HG02763 (cell line): ENCODE measurements at regions not wholly inside any gene's neighbourhood (a gene's known extent, or its start where the extent isn't known, plus 50 kb on each side); places are given as distances from the start of the nearest gene placed in this dataset.

Source experiments
- ATAC-seq: cut with Tn5 transposase; IDR thresholded peaks from one replicate; pipeline ENCODE4 v1.9.1; 2021; ENCODE audit warnings: mild to moderate bottlenecking, moderate library complexity; ENCODE audit not compliant: unreplicated experiment

GRCh38 chr4:12242354-12242753 lies 813.7 kb upstream of the HS3ST1 start:
- ATAC-seq, result no peak

GRCh38 chr4:12239897-12240636 lies 811.4 kb upstream of the HS3ST1 start:
- ATAC-seq, result no peak

- no peak for ATAC-seq
Measured at GRCh38 chr4:12231098-12231497, 802.4 kb upstream of the HS3ST1 start.

GRCh38 chr4:12221031-12221430 lies 792.3 kb upstream of the HS3ST1 start:
- ATAC-seq, result no peak

- ATAC-seq, result no peak
Measured at GRCh38 chr4:12211636-12212035, 782.9 kb upstream of the HS3ST1 start.

GRCh38 chr4:12207396-12207795 lies 778.7 kb upstream of the HS3ST1 start:
- ATAC-seq, result no peak

GRCh38 chr4:12206091-12206490 lies 777.4 kb upstream of the HS3ST1 start:
- no peak for ATAC-seq

GRCh38 chr4:12203945-12204344 lies 775.3 kb upstream of the HS3ST1 start:
- ATAC-seq, result no peak

- no peak for ATAC-seq
Measured at GRCh38 chr4:12200226-12200625, 771.5 kb upstream of the HS3ST1 start.

- ATAC-seq, result no peak
Measured at GRCh38 chr4:12186526-12186925, 757.8 kb upstream of the HS3ST1 start.

GRCh38 chr4:12178614-12179610 lies 750.2 kb upstream of the HS3ST1 start:
- no peak for ATAC-seq

GRCh38 chr4:12177416-12177815 lies 748.7 kb upstream of the HS3ST1 start:
- ATAC-seq, result no peak

- no peak for ATAC-seq
Measured at GRCh38 chr4:12173496-12173895, 744.8 kb upstream of the HS3ST1 start.

- ATAC-seq, result no peak
Measured at GRCh38 chr4:12172198-12172973, 743.7 kb upstream of the HS3ST1 start.

- ATAC-seq, result no peak
Measured at GRCh38 chr4:12170308-12170707, 741.6 kb upstream of the HS3ST1 start.

GRCh38 chr4:12165616-12166015 lies 736.9 kb upstream of the HS3ST1 start:
- ATAC-seq, result no peak

- no peak for ATAC-seq
Measured at GRCh38 chr4:12146339-12146738, 717.6 kb upstream of the HS3ST1 start.

- no peak for ATAC-seq
Measured at GRCh38 chr4:12145768-12146167, 717.1 kb upstream of the HS3ST1 start.

- no peak for ATAC-seq
Measured at GRCh38 chr4:12145106-12145505, 716.4 kb upstream of the HS3ST1 start.

- ATAC-seq, result no peak
Measured at GRCh38 chr4:12144051-12144450, 715.4 kb upstream of the HS3ST1 start.

GRCh38 chr4:12140864-12141263 lies 712.2 kb upstream of the HS3ST1 start:
- no peak for ATAC-seq
